Fibroblast of lung (primary cell): ENCODE measurements at regions not wholly inside any gene's neighbourhood (a gene's known extent, or its start where the extent isn't known, plus 50 kb on each side); places are given as distances from the start of the nearest gene placed in this dataset.

Source experiments
- CTCF ChIP-seq, 2 donors: IDR thresholded peaks in 1 of 2; conservative IDR thresholded peaks in 1 of 2; 1 replicate in 1 of 2; 2 replicates in 1 of 2; pipeline ENCODE4 v1.5.1; 2011 to 2012; ENCODE audit warnings: low read length in 2 of 2, control low read depth in 1 of 2, inconsistent platforms in 1 of 2, low read depth in 1 of 2, mild to moderate bottlenecking in 1 of 2
- EZH2 ChIP-seq: IDR thresholded peaks from 2 replicates; pipeline ENCODE4 v1.5.1; 2012; ENCODE audit warnings: low read length, control low read depth, mild to moderate bottlenecking; ENCODE audit errors: missing control alignments

- TF ChIP-seq CTCF (conservative IDR thresholded peaks at IDR 0.05 in 1 of 2, IDR thresholded peaks at IDR 0.05 in 1 of 2; ENCODE audit: low read depth in 1 of 2, low read length in 2 of 2) (no peak), EZH2 (no peak)
These were observed 87.2 kb upstream of the CARD18 start for GRCh38 chr11:105226766-105227165.
